Mesenchymal stem cell (in vitro differentiated cells and primary cell): ENCODE measurements at regions not wholly inside any gene's neighbourhood (a gene's known extent, or its start where the extent isn't known, plus 50 kb on each side); places are given as distances from the start of the nearest gene placed in this dataset.

Source experiments
- DNase-seq: peaks from one replicate; pipeline ENCODE4 v3.0.0-alpha.2; 2013
- H2AFZ ChIP-seq: one replicate; pipeline ENCODE4 v1.6.1; 2013; ENCODE audit warnings: low read depth, mild to moderate bottlenecking, control low read depth, inconsistent platforms, low read length, moderate library complexity
- H2AK5ac ChIP-seq: 2 replicates; pipeline ENCODE4 v1.6.1; 2013; ENCODE audit warnings: low read length, moderate library complexity, mild to moderate bottlenecking, inconsistent platforms; ENCODE audit not compliant: severe bottlenecking
- H2BK120ac ChIP-seq: one replicate; pipeline ENCODE4 v1.6.1; 2013; ENCODE audit warnings: low read depth, mild to moderate bottlenecking, inconsistent platforms, low read length, moderate library complexity
- H2BK12ac ChIP-seq, 2 experiments: one replicate each; pipeline ENCODE4 v1.6.1; 2013; ENCODE audit warnings: inconsistent platforms in 2 of 2, low read length in 2 of 2, mild to moderate bottlenecking in 2 of 2, moderate library complexity in 2 of 2, control low read depth in 1 of 2
- H2BK15ac ChIP-seq: one replicate; pipeline ENCODE4 v1.6.1; 2013; ENCODE audit warnings: mild to moderate bottlenecking, low read depth, inconsistent platforms; ENCODE audit not compliant: poor library complexity, severe bottlenecking
- H2BK5ac ChIP-seq: 2 replicates; pipeline ENCODE4 v1.6.1; 2013; ENCODE audit warnings: low read depth, mild to moderate bottlenecking, low read length, control low read depth, inconsistent platforms; ENCODE audit not compliant: poor library complexity, severe bottlenecking
- H3K14ac ChIP-seq, 2 experiments: one replicate each; pipeline ENCODE4 v1.6.1; 2013; ENCODE audit warnings: inconsistent platforms in 2 of 2, low read length in 2 of 2, control low read depth in 1 of 2, mild to moderate bottlenecking in 1 of 2, moderate library complexity in 1 of 2
- H3K18ac ChIP-seq, 2 experiments: one replicate each; pipeline ENCODE4 v1.6.1; 2013; ENCODE audit warnings: inconsistent platforms in 2 of 2, low read length in 2 of 2, control low read depth in 1 of 2, low read depth in 1 of 2, mild to moderate bottlenecking in 1 of 2
- H3K23ac ChIP-seq, 2 experiments: one replicate each; pipeline ENCODE4 v1.6.1; 2013; ENCODE audit warnings: inconsistent platforms in 2 of 2, low read length in 2 of 2, mild to moderate bottlenecking in 2 of 2, moderate library complexity in 2 of 2, control low read depth in 1 of 2
- H3K27ac ChIP-seq: 2 replicates; pipeline ENCODE4 v1.5.1; 2013; ENCODE audit warnings: mild to moderate bottlenecking, moderate library complexity, low read length, control low read depth, inconsistent platforms; ENCODE audit not compliant: poor library complexity, severe bottlenecking
- H3K27me3 ChIP-seq, 2 experiments: 2 replicates each; pipeline versions ENCODE4 v1.6.1 to v1.7.0; 2013; ENCODE audit warnings: low read length in 2 of 2, mild to moderate bottlenecking in 2 of 2, moderate library complexity in 2 of 2, control low read depth in 1 of 2, inconsistent platforms in 1 of 2; ENCODE audit not compliant: control insufficient read depth in 1 of 2, insufficient read depth in 1 of 2
- H3K36me3 ChIP-seq, 2 experiments: 2 replicates each; pipeline versions ENCODE4 v1.6.1 to v1.7.0; 2013; ENCODE audit warnings: low read length in 2 of 2, control low read depth in 1 of 2, inconsistent platforms in 1 of 2, low read depth in 1 of 2, mild to moderate bottlenecking in 1 of 2; ENCODE audit not compliant: insufficient read depth in 2 of 2, control insufficient read depth in 1 of 2
- H3K4ac ChIP-seq, 2 experiments: one replicate each; pipeline ENCODE4 v1.6.1; 2013; ENCODE audit warnings: inconsistent platforms in 2 of 2, low read length in 2 of 2, mild to moderate bottlenecking in 2 of 2, moderate library complexity in 2 of 2, control low read depth in 1 of 2, low read depth in 1 of 2
- H3K4me1 ChIP-seq: 2 replicates; pipeline ENCODE4 v1.6.1; 2013; ENCODE audit warnings: low read depth, low read length, control low read depth; ENCODE audit not compliant: control insufficient read depth, insufficient read depth
- H3K4me2 ChIP-seq: 2 replicates; pipeline ENCODE4 v1.6.1; 2013; ENCODE audit warnings: low read length, mild to moderate bottlenecking, inconsistent platforms; ENCODE audit not compliant: poor library complexity, severe bottlenecking
- H3K4me3 ChIP-seq, 2 experiments: 2 replicates each; pipeline versions ENCODE4 v1.5.1 to v1.7.0; 2013; ENCODE audit warnings: low read length in 2 of 2, mild to moderate bottlenecking in 2 of 2, control low read depth in 1 of 2, low read depth in 1 of 2; ENCODE audit not compliant: insufficient read depth in 1 of 2
- H3K79me1 ChIP-seq: replicated peaks from 2 replicates; pipeline ENCODE4 v1.6.1; 2013; ENCODE audit warnings: mild to moderate bottlenecking, control low read depth, low read length, inconsistent platforms; ENCODE audit not compliant: poor library complexity, severe bottlenecking
- H3K9ac ChIP-seq: 2 replicates; pipeline ENCODE4 v1.7.0; 2013; ENCODE audit warnings: mild to moderate bottlenecking, low read length, moderate library complexity
- H3K9me3 ChIP-seq: 2 replicates; pipeline ENCODE4 v1.7.0; 2013; ENCODE audit warnings: mild to moderate bottlenecking, low read length; ENCODE audit not compliant: control insufficient read depth
- H4K8ac ChIP-seq: one replicate; pipeline ENCODE4 v1.6.1; 2013; ENCODE audit warnings: inconsistent platforms, mild to moderate bottlenecking, low read length, moderate library complexity
- H4K91ac ChIP-seq: one replicate; pipeline ENCODE4 v1.6.1; 2013; ENCODE audit warnings: mild to moderate bottlenecking, low read length, inconsistent platforms
- WGBS: methylation state at CpG from one replicate; pipeline ENCODE4 v1.1.7; 2013; ENCODE audit warnings: mixed read lengths; 5-methylcytosine and 5-hydroxymethylcytosine counted together

- no peaks in the 10 kb centered on the region for H3K36me3 ChIP-seq
- no peak overlapping the region for H2BK12ac ChIP-seq
- no peaks in the 10 kb centered on the region for H3K27me3 ChIP-seq
- H3K14ac ChIP-seq, result no peak overlapping the region
- H3K4me2 ChIP-seq, result no peak overlapping the region
- H4K8ac ChIP-seq, result no peak overlapping the region
- H2BK120ac ChIP-seq, result no peak overlapping the region
- no peak overlapping the region for H3K4ac ChIP-seq
- no peaks in the 10 kb centered on the region for H3K4me1 ChIP-seq
- H3K79me1 ChIP-seq, result no peaks in the 10 kb centered on the region
- H4K91ac ChIP-seq, result no peak overlapping the region
- no peaks in the 10 kb centered on the region for H3K9me3 ChIP-seq
- 100% methylated on average over 1 of the region's 2 CpGs for WGBS
- H3K18ac ChIP-seq, result no peak overlapping the region
- no peak overlapping the region for H3K4me3 ChIP-seq
- no peak for DNase-seq
- H2BK5ac ChIP-seq, result no peak overlapping the region
- H2AK5ac ChIP-seq, result no peak overlapping the region
- H2BK15ac ChIP-seq, result no peak overlapping the region
- H3K27ac ChIP-seq, result no peak overlapping the region
- no peak overlapping the region for H3K23ac ChIP-seq
- H2AFZ ChIP-seq, result no peak overlapping the region
- H3K9ac ChIP-seq, result no peak overlapping the region
Measured at GRCh38 chr13:66106246-66106645, 1123.9 kb downstream of the PCDH9 start.

GRCh38 chr13:66102864-66103263 lies 1127.3 kb downstream of the PCDH9 start:
- Histone ChIP-seq H2BK15ac (no peak overlapping the region), H3K27ac (no peak overlapping the region), H3K4ac (no peak overlapping the region), H2AK5ac (no peak overlapping the region), H2BK12ac (no peak overlapping the region), H3K18ac (no peak overlapping the region), H2AFZ (no peak overlapping the region), H3K9me3 (no peaks in the 10 kb centered on the region), H3K14ac (no peak overlapping the region), H4K8ac (no peak overlapping the region), H2BK5ac (no peak overlapping the region), H2BK120ac (no peak overlapping the region), H3K4me3 (no peak overlapping the region), H4K91ac (no peak overlapping the region), H3K36me3 (no peaks in the 10 kb centered on the region), H3K4me2 (no peak overlapping the region), H3K79me1 (no peaks in the 10 kb centered on the region), H3K27me3 (no peaks in the 10 kb centered on the region), H3K4me1 (peaks cover 2% of the 10 kb centered on the region), H3K9ac (no peak overlapping the region), H3K23ac (no peak overlapping the region)
- DNase-seq, result peak; percentile 2
- WGBS, result no CpG with 5 or more reads among the region's 3 CpGs

GRCh38 chr13:66099825-66100224 lies 1130.3 kb downstream of the PCDH9 start:
- H2BK5ac ChIP-seq, result no peak overlapping the region
- no peak overlapping the region for H3K23ac ChIP-seq
- H4K91ac ChIP-seq, result no peak overlapping the region
- H3K4me2 ChIP-seq, result no peak overlapping the region
- WGBS, result 100% methylated on average over 4 of the region's 10 CpGs
- H3K36me3 ChIP-seq, result no peaks in the 10 kb centered on the region
- H3K4ac ChIP-seq, result no peak overlapping the region
- DNase-seq, result no peak
- no peak overlapping the region for H3K27ac ChIP-seq
- no peak overlapping the region for H4K8ac ChIP-seq
- H3K18ac ChIP-seq, result no peak overlapping the region
- no peak overlapping the region for H2BK15ac ChIP-seq
- no peak overlapping the region for H3K4me3 ChIP-seq
- no peak overlapping the region for H2BK12ac ChIP-seq
- no peak overlapping the region for H2AK5ac ChIP-seq
- H2AFZ ChIP-seq, result no peak overlapping the region
- no peak overlapping the region for H3K14ac ChIP-seq
- peaks cover 4% of the 10 kb centered on the region for H3K9me3 ChIP-seq
- H2BK120ac ChIP-seq, result no peak overlapping the region
- H3K4me1 ChIP-seq, result peaks cover 2% of the 10 kb centered on the region
- no peaks in the 10 kb centered on the region for H3K79me1 ChIP-seq
- no peak overlapping the region for H3K9ac ChIP-seq
- H3K27me3 ChIP-seq, result no peaks in the 10 kb centered on the region

GRCh38 chr13:66098931-66099628 lies 1131.1 kb downstream of the PCDH9 start:
- no peaks in the 10 kb centered on the region for H3K36me3 ChIP-seq
- H4K8ac ChIP-seq, result no peak overlapping the region
- no peak overlapping the region for H3K18ac ChIP-seq
- no peak for DNase-seq
- H2BK15ac ChIP-seq, result no peak overlapping the region
- no peak overlapping the region for H2BK5ac ChIP-seq
- no peak overlapping the region for H3K27ac ChIP-seq
- H4K91ac ChIP-seq, result no peak overlapping the region
- no peak overlapping the region for H2BK12ac ChIP-seq
- H3K9ac ChIP-seq, result no peak overlapping the region
- no peak overlapping the region for H3K4me3 ChIP-seq
- no peaks in the 10 kb centered on the region for H3K27me3 ChIP-seq
- no peak overlapping the region for H2BK120ac ChIP-seq
- no peak overlapping the region for H3K4ac ChIP-seq
- H3K9me3 ChIP-seq, result peaks cover 4% of the 10 kb centered on the region
- H3K23ac ChIP-seq, result no peak overlapping the region
- H2AK5ac ChIP-seq, result no peak overlapping the region
- peaks cover 2% of the 10 kb centered on the region for H3K4me1 ChIP-seq
- H2AFZ ChIP-seq, result no peak overlapping the region
- no peak overlapping the region for H3K14ac ChIP-seq
- no peaks in the 10 kb centered on the region for H3K79me1 ChIP-seq
- WGBS, result 89% methylated on average over 2 of the region's 3 CpGs
- no peak overlapping the region for H3K4me2 ChIP-seq
